Gastroesophageal sphincter (tissue), 3 donors: ENCODE measurements at regions not wholly inside any gene's neighbourhood (a gene's known extent, or its start where the extent isn't known, plus 50 kb on each side); places are given as distances from the start of the nearest gene placed in this dataset.

Experiments
- CTCF ChIP-seq, 4 experiments: fragments of 200-600 bp in 2 of 4; fragments of 450-650 bp in 2 of 4; sonication (generic) in 1 of 4; IDR thresholded peaks; one replicate each; pipeline ENCODE4 v1.5.1; 2017 to 2019; ENCODE audit warnings: antibody characterized with exemption in 4 of 4, mild to moderate bottlenecking in 2 of 4, moderate library complexity in 2 of 4
- EP300 ChIP-seq: sonication (generic); formaldehyde crosslinking; IDR thresholded peaks from one replicate; pipeline ENCODE4 v1.6.1; 2017; ENCODE audit warnings: antibody characterized with exemption, mild to moderate bottlenecking
- POLR2A ChIP-seq, 2 donors: fragments of 450-650 bp; IDR thresholded peaks; one replicate each; pipeline ENCODE4 v1.6.1; 2017; ENCODE audit warnings: antibody characterized with exemption in 2 of 2, mild to moderate bottlenecking in 2 of 2, moderate library complexity in 1 of 2
- POLR2AphosphoS5 ChIP-seq: sonication (generic); formaldehyde crosslinking; IDR thresholded peaks from one replicate; pipeline ENCODE4 v1.6.1; 2017; ENCODE audit warnings: antibody characterized with exemption

DNA sequence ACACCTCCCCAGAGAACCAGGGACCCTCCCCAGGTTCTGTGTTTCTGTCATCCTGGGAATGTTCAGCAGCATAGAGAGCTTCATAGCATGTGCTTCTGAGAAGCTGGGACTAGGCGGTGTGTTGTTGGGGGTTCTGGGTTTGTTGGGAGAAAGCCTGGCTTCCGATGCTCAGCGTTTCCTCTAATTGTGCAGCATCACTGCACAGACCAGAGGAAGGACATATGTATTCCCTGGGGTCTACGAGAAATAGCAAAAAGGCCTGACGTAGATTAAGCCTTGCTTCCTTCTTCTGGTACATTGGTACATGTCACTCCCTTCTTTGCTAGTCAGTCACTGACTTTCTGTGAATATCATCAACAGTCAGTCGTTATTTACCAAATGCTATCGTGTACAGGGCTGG is 96.9 kb upstream of the SGK1 start:
- no peak for TF ChIP-seq CTCF (IDR thresholded peaks at IDR 0.05)
- no peak for TF ChIP-seq POLR2A (IDR thresholded peaks at IDR 0.05)
- TF ChIP-seq POLR2AphosphoS5, result no peak
- no peak for TF ChIP-seq EP300
